Inflammatory macrophage (primary cell): ENCODE measurements at regions not wholly inside any gene's neighbourhood (a gene's known extent, or its start where the extent isn't known, plus 50 kb on each side); places are given as distances from the start of the nearest gene placed in this dataset.

Experiments used
- DNase-seq, 2 donors: peaks; one replicate each; pipeline ENCODE4 v3.0.0-alpha.2; 2020 to 2022

GRCh38 chr10:3016016-3016415, 51.3 kb upstream of the PFKP start:
- DNase-seq: no peak

GRCh38 chr10:3014968-3015367, 52.4 kb upstream of the PFKP start:
- DNase-seq: no peak

- DNase-seq: no peak
These were observed 55.1 kb upstream of the PFKP start for GRCh38 chr10:3012223-3012622.

DNA sequence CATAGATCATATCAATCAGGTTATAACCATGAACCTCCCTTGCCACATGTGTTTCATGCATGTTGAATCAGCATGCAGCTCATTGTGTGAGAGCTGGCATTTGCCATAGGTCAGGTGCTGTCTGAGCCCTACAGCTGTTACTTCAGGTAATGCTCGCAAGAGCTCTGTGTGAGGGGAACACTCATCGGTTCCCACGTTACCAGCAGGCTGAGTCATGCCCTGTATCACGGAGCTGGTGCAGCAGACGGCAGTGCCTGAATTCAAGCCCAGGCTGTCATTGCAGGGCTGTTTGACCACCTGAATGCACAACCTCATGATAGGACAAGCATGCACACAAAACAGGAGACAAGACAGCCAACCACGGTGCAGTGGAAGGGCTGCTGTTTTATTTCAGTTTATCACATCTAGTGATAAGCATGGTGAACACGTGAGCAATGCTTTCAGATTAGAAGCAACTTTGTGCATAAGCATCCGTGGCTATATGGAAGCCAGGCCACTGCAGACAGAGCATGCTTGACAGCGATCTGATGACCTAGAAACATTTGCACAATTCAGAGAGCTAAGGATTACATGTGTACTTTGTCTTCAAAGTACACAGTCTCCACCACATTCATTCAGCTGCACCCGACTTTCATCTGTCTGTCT, 56.4 kb upstream of the PFKP start:
- no peak for DNase-seq

GRCh38 chr10:3010334-3010733, 57.0 kb upstream of the PFKP start:
- no peak for DNase-seq

DNA sequence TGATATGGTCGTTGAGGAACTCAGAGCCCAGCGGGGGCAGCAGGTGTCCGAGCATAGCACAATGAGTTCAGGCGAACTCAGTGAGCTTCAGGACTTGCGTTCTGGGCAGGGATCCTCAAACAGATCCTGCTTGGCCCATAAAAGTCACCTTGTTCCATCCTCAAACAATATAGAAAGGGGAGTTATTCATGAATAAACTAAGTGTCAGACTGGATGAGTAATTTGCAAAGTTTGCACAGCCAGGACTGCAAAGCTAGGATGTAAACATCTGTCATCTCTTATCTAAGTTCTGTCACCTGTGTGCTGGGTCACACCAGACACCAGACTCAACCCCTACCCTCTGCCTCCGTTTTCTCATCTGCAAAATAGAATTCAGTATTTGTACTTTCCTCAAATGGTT, 58.0 kb upstream of the PFKP start:
- no peak for DNase-seq

GRCh38 chr10:3008518-3009195, 58.7 kb upstream of the PFKP start:
- DNase-seq: no peak

GRCh38 chr10:3006607-3007006, 60.7 kb upstream of the PFKP start:
- DNase-seq: no peak

DNA sequence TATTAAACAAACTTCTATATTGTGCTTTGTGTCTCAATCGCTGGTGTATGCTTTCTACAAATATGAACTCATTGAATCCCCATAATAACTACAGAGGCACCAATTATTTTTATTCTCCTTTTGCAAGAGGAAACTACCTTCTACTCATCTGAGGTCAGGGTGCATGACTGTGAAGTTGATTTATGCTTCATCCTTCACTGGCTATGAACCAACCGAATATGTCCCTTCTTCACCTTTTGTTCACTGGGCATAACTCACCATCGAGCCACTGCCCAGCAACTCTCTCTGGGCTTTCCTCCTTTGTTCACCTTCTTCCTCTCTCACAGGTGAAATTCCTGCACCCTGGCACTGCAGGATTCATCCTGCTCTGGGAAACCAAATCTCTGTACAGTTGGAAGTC, 61.3 kb upstream of the PFKP start:
- no peak for DNase-seq

GRCh38 chr10:3002304-3002703, 65.0 kb upstream of the PFKP start:
- DNase-seq: no peak

DNA sequence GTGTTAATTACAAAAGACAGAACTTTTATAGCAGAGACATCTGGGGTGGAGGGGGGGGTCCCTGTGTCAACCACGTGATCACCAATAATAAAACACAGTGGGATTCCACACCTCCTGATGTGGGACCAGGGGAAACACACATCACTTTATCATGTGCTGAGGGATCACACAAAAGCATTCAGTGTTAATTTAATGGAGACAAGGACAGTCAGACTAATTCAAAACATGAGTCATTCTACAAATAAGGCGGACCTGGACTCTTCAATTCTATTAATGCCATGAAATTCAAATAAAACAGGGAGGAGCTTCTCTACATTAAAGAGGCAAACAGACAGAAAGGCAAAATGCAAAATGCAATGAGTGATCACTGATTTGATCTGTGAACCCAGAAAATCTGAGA, 67.3 kb upstream of the PFKP start:
- DNase-seq: no peak

- no peak for DNase-seq
These were observed 73.0 kb upstream of the PFKP start for GRCh38 chr10:2994221-2994961.

GRCh38 chr10:2993636-2994035, 73.7 kb upstream of the PFKP start:
- DNase-seq: no peak

- no peak for DNase-seq
These were observed 74.7 kb upstream of the PFKP start for GRCh38 chr10:2992401-2993198.

DNA sequence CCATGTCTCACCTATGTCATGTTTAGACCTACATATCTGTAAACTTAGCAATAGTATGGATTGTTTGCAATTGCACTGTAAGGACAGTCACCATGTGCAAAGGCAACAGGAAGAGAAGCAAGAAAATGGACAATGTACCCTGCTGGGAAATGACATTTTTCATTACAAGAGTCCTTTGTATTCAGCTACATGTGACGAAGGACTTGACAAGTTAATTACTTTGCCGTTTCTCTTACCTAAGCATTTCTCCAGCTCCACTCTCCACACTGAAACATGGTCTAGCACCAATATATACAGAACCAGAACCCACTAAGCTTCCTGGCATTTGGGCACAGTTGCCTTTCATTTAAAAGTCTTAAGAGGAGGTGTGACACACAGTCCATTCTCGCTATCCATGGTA, 76.6 kb upstream of the PFKP start:
- DNase-seq: no peak

GRCh38 chr10:2989292-2989947, 77.9 kb upstream of the PFKP start:
- DNase-seq: no peak

DNA sequence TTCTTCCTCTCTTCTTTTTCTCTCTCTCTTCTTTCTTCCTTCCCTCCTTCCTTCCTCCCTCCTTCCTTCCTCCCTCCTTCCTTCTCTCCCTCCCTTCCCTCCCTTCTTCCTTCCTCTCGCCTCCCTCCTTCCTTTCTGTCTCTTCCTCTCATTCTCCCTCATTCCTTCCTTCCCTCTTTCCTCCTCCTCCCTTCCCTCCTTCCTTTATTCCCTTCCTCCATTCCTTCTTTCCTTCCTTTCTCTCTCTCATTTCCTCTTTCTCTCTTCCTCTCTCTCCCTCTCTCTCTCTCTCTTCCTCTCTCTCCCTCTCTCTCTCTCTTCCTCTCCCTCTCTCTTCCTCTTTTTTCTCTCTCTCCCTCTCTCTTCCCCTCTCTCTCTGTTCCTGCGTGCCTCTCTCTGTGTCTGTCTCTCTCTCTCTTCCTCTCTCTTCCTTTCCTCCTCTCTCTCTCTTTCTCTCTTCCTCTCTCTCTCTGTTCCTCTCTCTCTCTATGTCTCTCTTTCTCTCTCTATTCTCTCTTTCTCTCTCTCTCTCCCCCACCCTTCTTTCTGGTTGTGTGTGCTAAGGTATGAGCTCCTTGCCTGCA, 80.1 kb upstream of the PFKP start:
- no peak for DNase-seq

DNA sequence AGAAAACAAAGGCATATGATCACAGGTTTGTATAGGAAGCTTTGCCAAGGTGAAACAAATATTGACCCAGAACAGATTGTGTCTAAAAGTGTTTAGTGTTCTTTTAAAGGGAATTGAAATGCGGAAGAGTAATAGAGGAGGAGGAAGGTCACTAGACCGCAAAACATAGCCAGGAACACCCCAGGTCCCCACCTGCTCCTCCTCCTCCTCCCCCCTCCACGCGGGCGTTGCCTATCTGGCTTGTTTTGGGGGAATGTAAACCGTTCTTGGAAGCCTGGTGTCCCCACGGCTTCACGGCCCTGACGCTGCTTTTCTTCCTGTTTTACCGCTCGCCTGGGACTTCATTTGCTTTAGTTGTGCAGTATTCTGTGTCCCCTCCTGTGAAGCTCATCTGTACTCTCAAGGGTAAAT, 81.0 kb upstream of the PFKP start:
- peak in 1 of 2 donors; percentile 6 for DNase-seq

GRCh38 chr10:2985729-2986232, 81.6 kb upstream of the PFKP start:
- DNase-seq: peak in 1 of 2 donors; percentile 2

- DNase-seq: no peak
These were observed 82.7 kb upstream of the PFKP start for GRCh38 chr10:2984682-2985081.

DNA sequence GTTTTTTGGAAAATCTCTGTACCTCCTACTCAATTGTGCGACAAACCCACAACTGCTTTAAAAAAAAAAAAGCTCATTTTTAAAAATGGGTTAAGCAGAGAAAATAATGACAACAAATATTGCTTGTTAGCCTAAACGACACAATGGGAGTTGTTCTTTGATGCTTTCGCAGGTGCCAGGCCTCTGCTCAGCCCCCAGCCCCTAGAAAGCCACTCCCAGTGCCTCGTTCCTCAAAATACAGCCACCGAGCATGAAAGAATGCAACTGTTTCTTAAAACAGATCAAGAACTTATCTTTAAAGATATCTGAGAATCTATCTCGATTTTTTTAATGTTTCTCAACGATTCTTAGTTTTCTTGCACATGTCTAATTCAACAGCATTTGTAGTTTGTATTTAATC, 85.2 kb upstream of the PFKP start:
- no peak for DNase-seq

GRCh38 chr10:2981361-2981801, 86.0 kb upstream of the PFKP start:
- no peak for DNase-seq
